Superior temporal gyrus (tissue), 1 donor: ENCODE measurements at regions not wholly inside any gene's neighbourhood (a gene's known extent, or its start where the extent isn't known, plus 50 kb on each side); places are given as distances from the start of the nearest gene placed in this dataset.
"Not testable (repeated sequence)": the region's sequence is repeated elsewhere in the genome, so short reads cannot be mapped to it uniquely, and the experiment has no call there.

ENCODE experiments used
- DNase-seq: peaks from one replicate; pipeline ENCODE4 v3.0.0-alpha.2; 2016; ENCODE audit errors: extremely low spot score

GRCh38 chr22:22193923-22194322 is 50.7 kb upstream of the VPREB1 start:
- no peak for DNase-seq

- not testable (repeated sequence) for DNase-seq
Measured at GRCh38 chr22:22193462-22193861, 51.1 kb upstream of the VPREB1 start.

DNA sequence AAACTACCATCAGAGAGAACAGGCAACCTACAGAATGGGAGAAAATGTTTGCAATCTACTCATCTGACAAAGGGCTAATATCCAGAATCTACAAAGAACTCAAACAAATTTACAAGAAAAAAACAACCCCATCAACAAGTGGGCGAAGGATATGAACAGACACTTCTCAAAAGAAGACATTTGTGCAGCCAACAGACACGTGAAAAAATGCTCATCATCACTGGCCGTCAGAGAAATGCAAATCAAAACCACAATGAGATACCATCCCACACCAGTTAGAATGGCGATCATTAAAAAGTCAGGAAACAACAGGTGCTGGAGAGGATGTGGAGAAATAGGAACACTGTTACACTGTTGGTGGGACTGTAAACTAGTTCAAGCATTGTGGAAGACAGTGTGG is 51.6 kb upstream of the VPREB1 start:
- not testable (repeated sequence) for DNase-seq

GRCh38 chr22:22189796-22190195 is 54.8 kb upstream of the VPREB1 start:
- DNase-seq: not testable (repeated sequence)

- not testable (repeated sequence) for DNase-seq
Measured at GRCh38 chr22:22187863-22188262, 56.7 kb upstream of the VPREB1 start.

DNA sequence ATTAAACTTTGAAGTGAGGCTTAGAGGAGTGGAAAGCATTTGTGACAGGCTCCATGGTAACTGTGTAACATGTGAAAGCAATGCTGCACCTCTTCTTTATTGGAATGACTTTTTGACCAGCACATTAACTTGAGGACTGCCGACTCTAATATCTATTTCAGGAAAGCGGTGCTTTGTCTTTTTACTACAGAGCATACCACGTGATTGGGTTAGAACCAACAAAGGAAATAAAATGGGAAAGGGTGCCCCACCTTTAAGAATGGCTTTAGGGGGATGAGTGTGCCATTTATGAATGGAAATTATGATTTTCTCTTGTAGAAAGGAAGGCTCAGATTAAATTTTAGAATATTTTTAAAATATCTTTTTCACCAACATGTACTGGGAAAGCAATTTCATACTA is 57.3 kb upstream of the VPREB1 start:
- no peak for DNase-seq

- no peak for DNase-seq
Measured at GRCh38 chr22:22185844-22186499, 58.6 kb upstream of the VPREB1 start.

- no peak for DNase-seq
Measured at GRCh38 chr22:22185217-22185616, 59.4 kb upstream of the VPREB1 start.

DNA sequence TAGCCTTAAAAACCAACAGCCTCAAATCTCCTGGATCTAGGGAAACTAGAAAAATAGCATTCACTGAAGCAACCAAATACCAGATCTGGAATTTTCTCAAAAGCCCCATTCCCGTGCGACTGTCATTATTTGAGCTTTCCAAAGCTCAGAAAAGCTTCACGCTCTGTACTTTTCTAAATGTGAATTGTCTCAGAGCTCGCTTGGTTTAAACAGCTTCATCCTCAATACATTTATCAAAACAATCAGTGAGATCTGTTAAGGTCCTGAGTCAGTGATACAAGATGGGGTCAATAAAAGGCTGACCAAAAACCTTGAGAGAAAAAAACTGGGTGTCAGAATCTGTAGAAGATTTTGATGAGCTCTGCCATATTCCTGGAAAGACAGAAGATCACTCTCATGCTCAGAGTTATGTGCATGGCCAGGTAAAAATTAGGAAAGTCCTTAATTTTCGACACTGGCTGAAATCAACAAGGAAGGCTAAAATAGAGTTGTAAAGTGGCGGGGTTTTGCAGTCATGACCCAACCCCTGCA is 60.2 kb upstream of the VPREB1 start:
- no peak for DNase-seq

DNA sequence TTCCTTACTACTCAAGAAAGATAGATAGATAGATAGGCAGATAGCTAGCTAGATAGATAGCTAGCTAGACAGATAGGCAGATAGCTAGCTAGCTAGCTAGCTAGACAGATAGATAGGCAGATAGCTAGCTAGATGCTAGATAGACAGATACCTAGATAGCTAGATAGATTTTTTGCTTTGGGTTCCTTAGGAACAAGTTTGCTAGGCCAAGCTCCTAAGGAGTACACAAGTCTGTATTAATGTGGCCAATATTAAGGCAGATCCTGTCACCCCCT is 61.7 kb upstream of the VPREB1 start:
- no peak for DNase-seq

DNA sequence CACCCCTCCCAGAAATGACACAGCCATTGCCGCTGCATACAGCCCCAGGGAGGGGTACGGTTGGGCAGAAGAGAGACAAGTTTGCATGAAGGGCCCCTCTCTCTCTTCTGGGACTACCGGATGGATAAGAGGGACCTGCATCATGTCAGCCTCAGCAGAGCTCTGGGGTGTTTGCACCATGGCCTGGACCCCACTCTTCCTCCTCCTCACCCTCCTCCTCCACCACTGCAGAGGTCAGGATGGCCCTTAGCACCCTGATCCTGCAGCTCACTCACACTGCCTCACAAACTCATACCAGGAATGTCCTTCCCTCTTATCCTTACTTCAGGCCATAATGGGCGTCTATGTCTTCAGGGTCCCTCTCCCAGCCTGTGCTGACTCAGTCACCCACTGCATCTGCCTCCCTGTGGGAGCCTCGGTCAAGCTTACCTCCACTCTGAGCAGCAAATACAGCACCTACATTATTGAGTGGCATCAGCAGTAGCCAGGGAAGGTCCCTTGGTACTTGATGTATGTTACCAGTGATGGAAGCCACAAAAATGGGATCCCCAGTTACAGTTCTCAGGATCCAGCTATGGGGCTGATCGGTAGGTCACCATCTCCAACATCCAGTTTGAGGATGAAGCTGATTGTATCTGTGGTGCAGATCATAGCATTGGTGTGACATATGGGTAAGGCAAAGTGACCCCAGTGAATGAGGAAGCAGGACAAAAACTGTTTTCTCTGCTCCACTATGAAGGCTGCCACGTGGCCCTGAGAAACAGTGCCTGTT is 62.2 kb upstream of the VPREB1 start:
- no peak for DNase-seq

DNA sequence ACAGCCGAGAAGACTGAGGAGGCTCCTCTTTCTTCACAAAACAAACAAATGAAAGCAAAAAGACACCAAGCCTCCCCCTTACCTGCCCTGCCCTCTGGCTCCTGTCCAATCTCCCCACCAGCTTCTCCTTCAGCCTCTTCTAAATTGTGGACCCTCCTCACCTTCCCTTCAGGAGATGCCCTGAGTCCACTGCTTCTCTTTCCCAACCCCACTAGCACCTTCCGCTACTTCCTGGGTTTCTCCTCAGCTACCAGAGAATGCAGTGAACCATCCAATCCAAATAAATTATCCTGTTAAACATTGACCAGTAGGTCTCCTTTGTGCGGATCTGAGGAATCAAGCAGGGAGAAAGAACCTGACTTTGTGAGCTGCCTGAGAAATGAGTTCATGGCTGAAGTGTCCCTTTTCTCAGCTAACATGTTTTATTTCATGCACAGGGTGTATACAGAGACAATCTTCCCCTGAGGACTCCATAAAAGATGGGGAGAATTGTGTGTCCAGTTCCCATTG is 63.2 kb upstream of the VPREB1 start:
- DNase-seq: no peak

- DNase-seq: no peak
Measured at GRCh38 chr22:22180738-22181285, 63.8 kb upstream of the VPREB1 start.

- no peak for DNase-seq
Measured at GRCh38 chr22:22179858-22180257, 64.7 kb upstream of the VPREB1 start.

DNA sequence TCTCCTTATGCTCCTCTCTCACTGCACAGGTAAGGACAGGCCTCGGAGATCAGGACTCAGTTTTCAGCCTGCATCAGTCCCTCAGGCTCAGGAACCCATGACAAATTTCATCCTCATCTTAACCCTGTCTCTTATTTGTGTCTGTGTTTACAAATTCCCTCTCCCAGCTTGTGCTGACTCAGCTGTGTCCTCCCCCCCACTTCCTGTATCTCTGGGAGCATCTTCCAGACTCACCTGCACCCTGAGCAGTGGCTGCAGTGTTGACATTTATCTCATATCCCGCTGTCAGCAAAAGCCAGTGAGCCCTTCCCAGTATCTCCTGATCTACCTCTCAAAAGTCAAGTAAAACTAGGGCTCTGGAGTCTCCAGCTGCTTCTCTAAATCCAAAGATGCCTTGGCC is 65.6 kb upstream of the VPREB1 start:
- no peak for DNase-seq

DNA sequence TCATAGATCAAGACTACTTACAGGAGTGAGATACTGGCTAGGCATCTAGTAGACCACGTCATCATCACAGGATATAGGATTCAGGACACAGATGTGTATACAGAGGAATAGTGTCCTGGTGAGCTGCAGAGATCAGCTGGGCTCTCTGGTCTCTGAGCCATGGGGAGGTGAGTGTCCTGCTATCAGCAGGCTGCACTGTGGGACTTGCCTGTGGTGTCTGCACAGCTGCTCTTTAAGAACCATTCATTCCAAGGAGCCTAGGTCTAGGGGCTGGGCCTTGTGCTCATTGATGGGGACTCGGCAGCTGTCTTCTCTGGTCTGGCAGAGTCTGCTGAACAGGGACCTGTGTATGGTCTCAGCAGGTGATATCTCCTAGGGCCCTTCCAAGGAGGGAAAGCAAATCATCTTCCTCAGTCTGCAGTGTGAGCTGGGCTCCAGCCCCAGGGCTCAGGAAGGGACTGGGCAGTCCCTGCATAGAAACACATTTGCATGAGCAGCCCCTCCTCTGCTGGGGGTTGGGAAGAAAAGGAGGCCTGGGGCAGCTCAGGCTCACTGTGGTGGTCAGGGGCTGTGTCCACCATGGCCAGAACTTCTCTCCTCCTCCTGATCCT is 66.1 kb upstream of the VPREB1 start:
- DNase-seq: no peak

- no peak for DNase-seq
Measured at GRCh38 chr22:22176929-22177616, 67.5 kb upstream of the VPREB1 start.

- not testable (repeated sequence) for DNase-seq
Measured at GRCh38 chr22:22172896-22173628, 71.5 kb upstream of the VPREB1 start.

- DNase-seq: no peak
Measured at GRCh38 chr22:22171357-22172218, 73.0 kb upstream of the VPREB1 start.

- DNase-seq: no peak
Measured at GRCh38 chr22:22169923-22170322, 74.7 kb upstream of the VPREB1 start.
